Body of pancreas (tissue), 4 donors: ENCODE measurements at regions not wholly inside any gene's neighbourhood (a gene's known extent, or its start where the extent isn't known, plus 50 kb on each side); places are given as distances from the start of the nearest gene placed in this dataset.

Experiments used
- ATAC-seq: fragments of 150-250 bp; one replicate; pipeline ENCODE4 v1.9.1; 2016
- DNase-seq, 4 donors: peaks; one replicate each; pipeline ENCODE4 v3.0.0-alpha.2; 2019
- H3K27ac ChIP-seq, 4 donors: fragments of 200-600 bp; sonication (generic); 1 replicate in 3 of 4; 2 replicates in 1 of 4; pipeline versions ENCODE4 v1.5.1 to v1.6.1; 2016 to 2019; ENCODE audit warnings: mild to moderate bottlenecking in 1 of 4, mixed read lengths in 1 of 4, moderate library complexity in 1 of 4
- H3K27me3 ChIP-seq, 2 donors: fragments of 200-600 bp; sonication (generic); one replicate each; pipeline ENCODE4 v1.6.0; 2016; ENCODE audit warnings: mild to moderate bottlenecking in 1 of 2
- H3K36me3 ChIP-seq, 2 donors: fragments of 200-600 bp; sonication (generic); replicated peaks in 1 of 2; 2 replicates each; pipeline ENCODE4 v1.5.1; 2016; ENCODE audit warnings: low read depth in 2 of 2; ENCODE audit not compliant: insufficient read depth in 1 of 2
- H3K4me1 ChIP-seq: fragments of 200-600 bp; sonication (generic); one replicate; pipeline ENCODE4 v1.6.0; 2016
- H3K4me3 ChIP-seq, 2 donors: fragments of 200-600 bp; sonication (generic); 1 replicate in 1 of 2; 2 replicates in 1 of 2; pipeline ENCODE4 v1.5.1; 2016 to 2019
- H3K9me3 ChIP-seq, 3 donors: fragments of 200-600 bp; sonication (generic); 1 replicate in 2 of 3; 2 replicates in 1 of 3; pipeline ENCODE4 v1.5.1; 2016
- POLR2A ChIP-seq, 3 donors: fragments of 450-650 bp; IDR thresholded peaks; one replicate each; pipeline ENCODE4 v1.6.1; 2016; ENCODE audit warnings: antibody characterized with exemption in 3 of 3, mild to moderate bottlenecking in 2 of 3
- WGBS, 2 donors: methylation state at CpG; one replicate each; pipeline ENCODE4 v1.1.5; 2017; 5-methylcytosine and 5-hydroxymethylcytosine counted together
- intact Hi-C: fragments of 100-400 bp; cut with DNase I; formaldehyde crosslinking; loops from one replicate; pipeline ENCODE4 v1.15.1; 2023
- TF ChIP-seq, protein P1 (sequence below), 7 experiments: fragments of 450-650 bp in 4 of 7; fragments of 200-600 bp in 3 of 7; sonication (generic) in 3 of 7; IDR thresholded peaks; one replicate each; pipeline ENCODE4 v1.5.1; 2016 to 2019; ENCODE audit warnings: antibody characterized with exemption in 7 of 7

DNA sequence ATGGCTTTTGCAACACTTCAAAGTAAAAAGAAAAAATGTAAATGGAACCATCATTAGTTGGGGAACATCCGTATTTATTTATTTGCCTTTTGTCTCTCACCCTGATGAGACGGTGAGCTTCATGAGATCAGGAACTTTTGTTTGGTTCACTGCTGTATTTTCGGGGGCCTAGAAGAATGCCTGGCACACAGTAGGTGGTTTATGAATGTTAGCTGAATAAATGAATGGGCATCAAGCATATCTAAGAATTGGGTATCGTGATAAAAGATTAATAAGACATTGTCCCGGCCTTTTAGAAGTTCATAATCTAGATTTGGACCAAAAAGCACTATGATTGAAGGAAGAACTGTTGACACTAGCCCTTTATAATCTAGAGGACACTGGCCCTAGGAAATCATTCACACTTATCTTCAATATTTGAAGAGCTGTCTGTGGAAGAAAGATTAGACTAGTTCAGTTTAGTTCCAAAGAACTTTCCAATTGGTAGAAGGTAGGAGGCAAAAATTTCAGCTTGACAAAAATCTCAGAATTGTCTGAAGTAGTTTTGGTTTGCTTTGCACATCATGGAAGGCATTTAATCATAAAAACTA lies 70.3 kb upstream of the CD83 start:
- TF ChIP-seq POLR2A (IDR thresholded peaks at IDR 0.05) = no peak
- TF ChIP-seq, protein P1, sequence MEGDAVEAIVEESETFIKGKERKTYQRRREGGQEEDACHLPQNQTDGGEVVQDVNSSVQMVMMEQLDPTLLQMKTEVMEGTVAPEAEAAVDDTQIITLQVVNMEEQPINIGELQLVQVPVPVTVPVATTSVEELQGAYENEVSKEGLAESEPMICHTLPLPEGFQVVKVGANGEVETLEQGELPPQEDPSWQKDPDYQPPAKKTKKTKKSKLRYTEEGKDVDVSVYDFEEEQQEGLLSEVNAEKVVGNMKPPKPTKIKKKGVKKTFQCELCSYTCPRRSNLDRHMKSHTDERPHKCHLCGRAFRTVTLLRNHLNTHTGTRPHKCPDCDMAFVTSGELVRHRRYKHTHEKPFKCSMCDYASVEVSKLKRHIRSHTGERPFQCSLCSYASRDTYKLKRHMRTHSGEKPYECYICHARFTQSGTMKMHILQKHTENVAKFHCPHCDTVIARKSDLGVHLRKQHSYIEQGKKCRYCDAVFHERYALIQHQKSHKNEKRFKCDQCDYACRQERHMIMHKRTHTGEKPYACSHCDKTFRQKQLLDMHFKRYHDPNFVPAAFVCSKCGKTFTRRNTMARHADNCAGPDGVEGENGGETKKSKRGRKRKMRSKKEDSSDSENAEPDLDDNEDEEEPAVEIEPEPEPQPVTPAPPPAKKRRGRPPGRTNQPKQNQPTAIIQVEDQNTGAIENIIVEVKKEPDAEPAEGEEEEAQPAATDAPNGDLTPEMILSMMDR (IDR thresholded peaks at IDR 0.05) = no peak
- intact Hi-C loops = no loop called here
- no peak overlapping the region for H3K4me3 ChIP-seq
- H3K36me3 ChIP-seq = no peaks in the 10 kb centered on the region
- no peak overlapping the region for H3K27ac ChIP-seq
- ATAC-seq = no peak
- H3K4me1 ChIP-seq = no peaks in the 10 kb centered on the region
- H3K27me3 ChIP-seq = no peaks in the 10 kb centered on the region
- WGBS, 2 donors = 46 to 49% methylated on average over 5 of the region's 5 CpGs
- no peaks in the 10 kb centered on the region for H3K9me3 ChIP-seq
- no peak for DNase-seq

DNA sequence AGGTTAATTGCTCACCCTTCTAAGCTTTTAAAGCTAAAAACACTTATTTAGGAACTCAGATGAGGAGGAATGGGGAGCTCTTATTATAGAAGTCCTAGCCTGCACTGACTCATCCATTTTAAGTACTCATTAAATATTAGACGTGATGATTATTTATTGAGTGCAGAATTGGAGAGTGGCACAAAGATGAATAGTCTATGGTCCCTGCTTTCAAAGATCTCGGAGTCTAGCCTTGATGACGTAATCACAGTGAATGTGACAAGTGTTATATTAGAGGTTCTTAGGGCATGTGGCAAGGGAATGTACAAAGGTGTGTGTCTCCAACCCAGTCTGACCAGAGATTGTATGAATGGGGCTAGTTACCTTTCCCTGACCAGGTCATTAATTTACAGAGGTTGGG lies 68.7 kb upstream of the CD83 start:
- H3K27me3 ChIP-seq = no peaks in the 10 kb centered on the region
- no peak for ATAC-seq
- TF ChIP-seq POLR2A (IDR thresholded peaks at IDR 0.05) = no peak
- TF ChIP-seq, protein P1 (IDR thresholded peaks at IDR 0.05) = no peak
- no peak for DNase-seq
- H3K4me3 ChIP-seq = no peak overlapping the region
- 29 to 42% methylated on average over 3 of the region's 3 CpGs for WGBS, 2 donors
- H3K27ac ChIP-seq = no peak overlapping the region
- H3K9me3 ChIP-seq = no peaks in the 10 kb centered on the region
- H3K36me3 ChIP-seq = no peaks in the 10 kb centered on the region
- intact Hi-C loops = no loop called here
- H3K4me1 ChIP-seq = no peaks in the 10 kb centered on the region

DNA sequence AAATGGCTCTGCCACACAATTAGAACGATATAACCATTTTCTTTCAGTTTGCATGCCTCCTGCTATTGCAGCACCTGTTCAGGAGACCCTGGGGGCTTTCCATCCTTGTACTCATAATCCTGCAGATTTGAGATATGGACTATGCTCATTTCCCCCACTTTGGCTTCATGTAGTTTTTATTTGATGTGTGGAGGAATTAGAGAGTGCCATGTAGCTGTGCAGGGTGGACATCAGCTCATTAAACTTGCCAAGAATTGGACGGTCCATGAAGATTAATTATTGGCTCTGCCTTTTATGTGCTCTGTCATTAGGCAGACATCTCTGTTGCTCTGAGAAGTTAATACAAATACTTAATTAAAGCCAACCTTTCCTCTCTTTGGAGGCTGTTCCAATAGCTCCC lies 66.2 kb upstream of the CD83 start:
- Histone ChIP-seq H3K4me1 (no peaks in the 10 kb centered on the region), H3K9me3 (no peaks in the 10 kb centered on the region), H3K27ac (no peak overlapping the region), H3K36me3 (no peaks in the 10 kb centered on the region), H3K27me3 (no peaks in the 10 kb centered on the region), H3K4me3 (no peak overlapping the region)
- intact Hi-C loops = no loop called here
- DNase-seq (no peak), ATAC-seq (no peak)
- no peak for TF ChIP-seq POLR2A (IDR thresholded peaks at IDR 0.05)
- TF ChIP-seq, protein P1 (IDR thresholded peaks at IDR 0.05) = no peak
- WGBS, 2 donors = 43 to 46% methylated on average over 2 of the region's 2 CpGs

DNA sequence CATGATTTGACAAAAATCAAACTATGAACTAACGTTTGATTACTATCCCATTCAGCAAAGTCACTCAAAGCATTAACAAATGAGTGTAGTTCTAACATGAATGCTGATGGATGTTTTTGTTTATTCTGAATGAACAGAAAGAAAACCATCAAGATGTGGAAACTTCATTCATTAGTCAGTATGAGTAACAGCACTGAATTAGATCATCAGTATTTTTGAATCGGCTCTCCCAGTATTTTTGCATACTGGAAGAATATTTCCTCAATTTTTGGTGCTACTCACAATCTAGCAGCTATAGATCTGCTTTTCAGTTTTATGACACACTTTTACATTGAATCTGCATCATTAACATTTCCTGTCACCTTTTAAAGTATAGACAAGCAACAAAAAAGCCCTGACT lies 63.8 kb upstream of the CD83 start:
- Histone ChIP-seq H3K27ac (no peak overlapping the region), H3K27me3 (no peaks in the 10 kb centered on the region), H3K4me1 (no peaks in the 10 kb centered on the region), H3K36me3 (no peaks in the 10 kb centered on the region), H3K9me3 (no peaks in the 10 kb centered on the region), H3K4me3 (no peak overlapping the region)
- ATAC-seq (no peak), DNase-seq (no peak)
- intact Hi-C loops = no loop called here
- 63 to 70% methylated on average over 2 of the region's 2 CpGs for WGBS, 2 donors
- TF ChIP-seq, protein P1 (IDR thresholded peaks at IDR 0.05) = no peak

DNA sequence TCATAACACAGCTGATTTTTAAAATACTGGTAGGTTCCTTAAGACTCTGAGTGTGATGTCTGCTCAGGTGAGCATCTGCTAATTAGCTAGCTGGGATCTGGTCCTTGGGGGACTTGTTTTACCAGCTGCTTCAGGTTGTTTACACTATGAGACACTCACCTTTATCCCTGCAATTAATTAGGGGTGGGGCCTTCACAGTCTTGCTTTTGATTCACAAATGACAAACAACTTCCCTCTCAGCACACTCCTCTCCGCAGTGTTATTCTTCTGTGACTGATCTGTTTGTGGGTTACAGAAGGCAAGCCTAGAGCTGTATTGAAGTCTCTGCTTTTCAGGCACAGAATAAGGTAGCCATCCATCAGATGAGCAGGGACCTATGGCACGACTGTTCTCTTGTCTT lies 62.0 kb upstream of the CD83 start:
- intact Hi-C loops = no loop called here
- 45 to 52% methylated on average over 2 of the region's 2 CpGs for WGBS, 2 donors
- DNase-seq (no peak), ATAC-seq (no peak)
- Histone ChIP-seq H3K4me3 (no peak overlapping the region), H3K27ac (no peak overlapping the region), H3K36me3 (no peaks in the 10 kb centered on the region), H3K4me1 (no peaks in the 10 kb centered on the region), H3K27me3 (no peaks in the 10 kb centered on the region), H3K9me3 (no peaks in the 10 kb centered on the region)
- TF ChIP-seq POLR2A (IDR thresholded peaks at IDR 0.05) = no peak
- TF ChIP-seq, protein P1 (IDR thresholded peaks at IDR 0.05) = no peak
